ENCODE measurements at regions not wholly inside any gene's neighbourhood (a gene's known extent, or its start where the extent isn't known, plus 50 kb on each side); places are given as distances from the start of the nearest gene placed in this dataset.

- TF ChIP-seq EGR1 (IDR thresholded peaks at IDR 0.05; ENCODE audit: borderline replicate concordance, low read depth, low read length) (no peak), CTBP2 (IDR thresholded peaks at IDR 0.05; ENCODE audit: borderline replicate concordance, insufficient read depth, insufficient read length, low read length) (no peak), CTCF (IDR thresholded peaks at IDR 0.05; ENCODE audit: control extremely low read depth in 1 of 3, insufficient read depth in 1 of 3, low read depth in 1 of 3, low read length in 3 of 3) (no peak)
These were observed 107.6 kb upstream of the SPATA12 start (continued) for GRCh38 chr3:56952846-56953245.
